ENCODE measurements at regions not wholly inside any gene's neighbourhood (a gene's known extent, or its start where the extent isn't known, plus 50 kb on each side); places are given as distances from the start of the nearest gene placed in this dataset.

DNA sequence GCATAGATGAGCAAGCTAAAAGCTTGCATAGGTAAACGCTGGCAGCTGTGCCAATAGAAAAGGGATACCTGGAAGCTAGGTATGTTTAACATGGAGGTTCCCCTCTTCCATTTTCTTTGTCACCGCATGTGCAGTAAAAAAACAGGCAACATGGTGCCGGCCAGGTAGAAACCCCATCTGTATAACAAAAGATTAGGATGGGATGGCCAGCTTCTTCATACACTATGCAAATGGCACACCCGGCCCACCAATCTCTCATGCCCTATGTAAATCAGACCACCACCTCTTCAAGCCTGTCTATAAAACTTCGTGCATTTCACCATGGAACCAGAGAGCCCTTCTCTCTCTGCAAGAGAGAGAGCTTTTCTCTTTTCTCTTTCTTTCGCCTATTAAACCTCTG lies 224.3 kb upstream of the P2RY1 start:
- no peak for DNase-seq (ENCODE audit: low read depth in 1 of 2, low spot score in 1 of 2)
- Histone ChIP-seq H3K4me3 (replicated peaks; ENCODE audit: insufficient read depth, low read length) (no peak overlapping the region), H3K27me3 (ENCODE audit: insufficient read depth, poor library complexity, severe bottlenecking) (peaks cover 4% of the 10 kb centered on the region), H3K27ac (replicated peaks) (no peak overlapping the region)
- TF ChIP-seq, protein P1, sequence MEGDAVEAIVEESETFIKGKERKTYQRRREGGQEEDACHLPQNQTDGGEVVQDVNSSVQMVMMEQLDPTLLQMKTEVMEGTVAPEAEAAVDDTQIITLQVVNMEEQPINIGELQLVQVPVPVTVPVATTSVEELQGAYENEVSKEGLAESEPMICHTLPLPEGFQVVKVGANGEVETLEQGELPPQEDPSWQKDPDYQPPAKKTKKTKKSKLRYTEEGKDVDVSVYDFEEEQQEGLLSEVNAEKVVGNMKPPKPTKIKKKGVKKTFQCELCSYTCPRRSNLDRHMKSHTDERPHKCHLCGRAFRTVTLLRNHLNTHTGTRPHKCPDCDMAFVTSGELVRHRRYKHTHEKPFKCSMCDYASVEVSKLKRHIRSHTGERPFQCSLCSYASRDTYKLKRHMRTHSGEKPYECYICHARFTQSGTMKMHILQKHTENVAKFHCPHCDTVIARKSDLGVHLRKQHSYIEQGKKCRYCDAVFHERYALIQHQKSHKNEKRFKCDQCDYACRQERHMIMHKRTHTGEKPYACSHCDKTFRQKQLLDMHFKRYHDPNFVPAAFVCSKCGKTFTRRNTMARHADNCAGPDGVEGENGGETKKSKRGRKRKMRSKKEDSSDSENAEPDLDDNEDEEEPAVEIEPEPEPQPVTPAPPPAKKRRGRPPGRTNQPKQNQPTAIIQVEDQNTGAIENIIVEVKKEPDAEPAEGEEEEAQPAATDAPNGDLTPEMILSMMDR (IDR thresholded peaks at IDR 0.05; ENCODE audit: insufficient read depth, low read length) = no peak
- TF ChIP-seq SPI1 (IDR thresholded peaks at IDR 0.05; ENCODE audit: borderline replicate concordance, low read depth) (no peak), GABPA (IDR thresholded peaks at IDR 0.05; ENCODE audit: low read depth) (no peak), POLR2AphosphoS5 (IDR thresholded peaks at IDR 0.05; ENCODE audit: low read depth) (no peak)
- TF ChIP-seq, protein P2, sequence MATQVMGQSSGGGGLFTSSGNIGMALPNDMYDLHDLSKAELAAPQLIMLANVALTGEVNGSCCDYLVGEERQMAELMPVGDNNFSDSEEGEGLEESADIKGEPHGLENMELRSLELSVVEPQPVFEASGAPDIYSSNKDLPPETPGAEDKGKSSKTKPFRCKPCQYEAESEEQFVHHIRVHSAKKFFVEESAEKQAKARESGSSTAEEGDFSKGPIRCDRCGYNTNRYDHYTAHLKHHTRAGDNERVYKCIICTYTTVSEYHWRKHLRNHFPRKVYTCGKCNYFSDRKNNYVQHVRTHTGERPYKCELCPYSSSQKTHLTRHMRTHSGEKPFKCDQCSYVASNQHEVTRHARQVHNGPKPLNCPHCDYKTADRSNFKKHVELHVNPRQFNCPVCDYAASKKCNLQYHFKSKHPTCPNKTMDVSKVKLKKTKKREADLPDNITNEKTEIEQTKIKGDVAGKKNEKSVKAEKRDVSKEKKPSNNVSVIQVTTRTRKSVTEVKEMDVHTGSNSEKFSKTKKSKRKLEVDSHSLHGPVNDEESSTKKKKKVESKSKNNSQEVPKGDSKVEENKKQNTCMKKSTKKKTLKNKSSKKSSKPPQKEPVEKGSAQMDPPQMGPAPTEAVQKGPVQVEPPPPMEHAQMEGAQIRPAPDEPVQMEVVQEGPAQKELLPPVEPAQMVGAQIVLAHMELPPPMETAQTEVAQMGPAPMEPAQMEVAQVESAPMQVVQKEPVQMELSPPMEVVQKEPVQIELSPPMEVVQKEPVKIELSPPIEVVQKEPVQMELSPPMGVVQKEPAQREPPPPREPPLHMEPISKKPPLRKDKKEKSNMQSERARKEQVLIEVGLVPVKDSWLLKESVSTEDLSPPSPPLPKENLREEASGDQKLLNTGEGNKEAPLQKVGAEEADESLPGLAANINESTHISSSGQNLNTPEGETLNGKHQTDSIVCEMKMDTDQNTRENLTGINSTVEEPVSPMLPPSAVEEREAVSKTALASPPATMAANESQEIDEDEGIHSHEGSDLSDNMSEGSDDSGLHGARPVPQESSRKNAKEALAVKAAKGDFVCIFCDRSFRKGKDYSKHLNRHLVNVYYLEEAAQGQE (IDR thresholded peaks at IDR 0.05; ENCODE audit: insufficient replicate concordance, low read depth) = no peak

DNA sequence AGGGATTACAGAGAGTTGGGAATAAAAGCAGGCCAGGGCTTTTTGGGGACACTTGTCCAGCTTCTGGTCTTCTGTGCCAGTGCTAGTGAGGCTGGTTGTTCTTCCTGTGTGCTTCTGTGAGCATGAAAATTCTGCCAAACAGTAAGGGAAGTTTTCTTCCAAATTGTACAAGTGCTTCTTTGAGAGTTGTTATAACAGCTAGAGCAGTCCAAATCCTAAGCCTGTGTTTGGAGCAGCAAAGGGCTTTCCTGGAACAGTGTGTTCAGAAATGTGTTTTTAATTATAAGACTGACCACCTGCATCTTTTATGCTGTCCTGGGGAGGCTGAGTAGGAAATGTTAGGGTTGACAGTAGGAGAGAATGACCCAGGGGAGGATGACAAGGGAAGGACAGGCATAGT lies 223.0 kb upstream of the P2RY1 start:
- no peak for TF ChIP-seq POLR2AphosphoS5 (IDR thresholded peaks at IDR 0.05; ENCODE audit: low read depth)
- TF ChIP-seq, protein P2 (IDR thresholded peaks at IDR 0.05; ENCODE audit: insufficient replicate concordance, low read depth) = no peak
- no peak for TF ChIP-seq SPI1 (IDR thresholded peaks at IDR 0.05; ENCODE audit: borderline replicate concordance, low read depth)
- TF ChIP-seq GABPA (IDR thresholded peaks at IDR 0.05; ENCODE audit: low read depth) = no peak
- TF ChIP-seq, protein P1 (IDR thresholded peaks at IDR 0.05; ENCODE audit: insufficient read depth, low read length) = no peak
- no peak overlapping the region for H3K4me3 ChIP-seq (replicated peaks; ENCODE audit: insufficient read depth, low read length)
- no peaks in the 10 kb centered on the region for H3K27me3 ChIP-seq (ENCODE audit: insufficient read depth, poor library complexity, severe bottlenecking)
- H3K27ac ChIP-seq (replicated peaks) = no peak overlapping the region
- no peak for DNase-seq (ENCODE audit: low read depth in 1 of 2, low spot score in 1 of 2)

DNA sequence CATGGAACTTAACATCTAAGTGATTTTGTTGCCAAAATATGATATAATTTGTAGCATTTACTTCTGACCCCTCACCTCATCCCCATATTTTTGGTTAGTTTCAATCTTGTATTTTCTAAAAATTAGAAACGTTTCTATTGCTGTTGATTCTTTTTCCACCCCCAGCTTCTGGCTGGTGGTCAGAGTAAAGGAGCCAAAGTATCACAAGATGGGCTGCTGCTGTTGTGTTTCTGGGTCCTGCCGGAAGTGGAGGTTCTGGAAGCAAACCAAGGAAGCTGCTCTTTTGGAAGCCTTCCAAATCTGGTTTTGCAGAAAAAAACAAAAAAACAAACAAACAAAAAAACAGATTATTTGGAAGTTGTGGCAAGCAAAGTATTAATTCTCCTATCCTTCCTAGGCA lies 221.1 kb upstream of the P2RY1 start:
- H3K4me3 ChIP-seq (replicated peaks; ENCODE audit: insufficient read depth, low read length) = no peak overlapping the region
- no peaks in the 10 kb centered on the region for H3K27me3 ChIP-seq (ENCODE audit: insufficient read depth, poor library complexity, severe bottlenecking)
- no peak for DNase-seq (ENCODE audit: low read depth in 1 of 2, low spot score in 1 of 2)
- H3K27ac ChIP-seq (replicated peaks) = no peak overlapping the region
- TF ChIP-seq GABPA (IDR thresholded peaks at IDR 0.05; ENCODE audit: low read depth) (no peak), SPI1 (IDR thresholded peaks at IDR 0.05; ENCODE audit: borderline replicate concordance, low read depth) (no peak)
- TF ChIP-seq, protein P2 (IDR thresholded peaks at IDR 0.05; ENCODE audit: insufficient replicate concordance, low read depth) = no peak
